Activated CD8-positive, alpha-beta T cell treated with anti-CD3 and anti-CD28 coated beads for 36 hours (primary cell): ENCODE measurements at regions not wholly inside any gene's neighbourhood (a gene's known extent, or its start where the extent isn't known, plus 50 kb on each side); places are given as distances from the start of the nearest gene placed in this dataset.
"Not testable (repeated sequence)": the region's sequence is repeated elsewhere in the genome, so short reads cannot be mapped to it uniquely, and the experiment has no call there.

Source experiments
- ATAC-seq: fragments of 200-7000 bp; cut with Tn5 transposase; one replicate; pipeline ENCODE4 v1.10.0; 2021; ENCODE audit warnings: mild to moderate bottlenecking, moderate library complexity
- CTCF ChIA-PET: fragments of 350-600 bp; sonication (Branson Sonifier 250); formaldehyde crosslinking; loops from one replicate; lab custom pipeline; 2021; ENCODE audit warnings: antibody characterized with exemption; lab: Charles Lee
- POLR2A ChIA-PET: fragments of 350-600 bp; sonication (Branson Sonifier 250); formaldehyde crosslinking; loops from one replicate; lab custom pipeline; 2021; ENCODE audit warnings: antibody characterized with exemption; lab: Charles Lee
- DNase-seq: peaks from one replicate; pipeline ENCODE4 v3.0.0-alpha.2; 2020
- H3K27ac Mint-ChIP-seq: one replicate; pipeline ENCODE4 v1.8.0; 2021; ENCODE audit warnings: mild to moderate bottlenecking, mixed read lengths
- H3K27me3 Mint-ChIP-seq: one replicate; pipeline ENCODE4 v1.8.0; 2021; ENCODE audit warnings: mixed read lengths
- H3K36me3 Mint-ChIP-seq: one replicate; pipeline ENCODE4 v1.8.0; 2021; ENCODE audit warnings: low read depth, mixed read lengths
- H3K4me1 Mint-ChIP-seq: one replicate; pipeline ENCODE4 v1.8.0; 2021; ENCODE audit warnings: low read depth, mixed read lengths
- H3K4me3 Mint-ChIP-seq: one replicate; pipeline ENCODE4 v1.8.0; 2021; ENCODE audit warnings: mild to moderate bottlenecking, moderate library complexity, mixed read lengths
- H3K9me3 Mint-ChIP-seq: one replicate; pipeline ENCODE4 v1.8.0; 2021; ENCODE audit warnings: mixed read lengths
- CTCF ChIP-seq: fragments of 200-600 bp; IDR thresholded peaks from one replicate; pipeline ENCODE4 v1.8.0; 2022; ENCODE audit warnings: antibody characterized with exemption, mild to moderate bottlenecking
- intact Hi-C: fragments of 100-400 bp; cut with micrococcal nuclease; formaldehyde crosslinking; loops from one replicate; pipeline ENCODE4 v1.10.0; 2022

- no peak for TF ChIP-seq CTCF
- no peaks in the 10 kb centered on the region for H3K27me3 Mint-ChIP-seq
- no peak for DNase-seq
These were observed 388.4 kb upstream of the HS3ST1 start for GRCh38 chr4:11817088-11817487.

GRCh38 chr4:11814758-11815157 is 386.1 kb upstream of the HS3ST1 start:
- ChIA-PET CTCF (no interaction called here), POLR2A (no interaction called here)
- ATAC-seq (no peak), DNase-seq (no peak)
- Mint-ChIP-seq H3K27me3 (no peaks in the 10 kb centered on the region), H3K4me3 (no peak overlapping the region), H3K4me1 (no peaks in the 10 kb centered on the region), H3K9me3 (no peaks in the 10 kb centered on the region), H3K27ac (no peak overlapping the region), H3K36me3 (no peaks in the 10 kb centered on the region)
- TF ChIP-seq CTCF: no peak
- intact Hi-C loops: no loop called here

More at GRCh38 chr4:11817088-11817487, 388.4 kb upstream of the HS3ST1 start:
- Mint-ChIP-seq H3K4me1 (no peaks in the 10 kb centered on the region), H3K36me3 (no peaks in the 10 kb centered on the region), H3K9me3 (no peaks in the 10 kb centered on the region), H3K4me3 (no peak overlapping the region), H3K27ac (no peak overlapping the region)
- intact Hi-C loops: no loop called here
- ChIA-PET POLR2A (no interaction called here), CTCF (no interaction called here)
- no peak for ATAC-seq

- ChIA-PET POLR2A (no interaction called here), CTCF (no interaction called here)
- TF ChIP-seq CTCF: no peak
- Mint-ChIP-seq H3K4me1 (no peaks in the 10 kb centered on the region), H3K27me3 (no peaks in the 10 kb centered on the region), H3K36me3 (no peaks in the 10 kb centered on the region), H3K4me3 (no peak overlapping the region), H3K9me3 (no peaks in the 10 kb centered on the region), H3K27ac (no peak overlapping the region)
- no peak for ATAC-seq
- intact Hi-C loops: no loop called here
- no peak for DNase-seq
These were observed 385.3 kb upstream of the HS3ST1 start for GRCh38 chr4:11813951-11814446.

- H3K4me1 Mint-ChIP-seq, intact Hi-C loops, H3K4me3 Mint-ChIP-seq: not testable (repeated sequence)
These were observed 382.8 kb upstream of the HS3ST1 start for GRCh38 chr4:11811521-11811920.

GRCh38 chr4:11805842-11806241 is 377.1 kb upstream of the HS3ST1 start:
- ChIA-PET CTCF (no interaction called here), POLR2A (no interaction called here)
- no peak overlapping the region for H3K4me3 Mint-ChIP-seq
- no peaks in the 10 kb centered on the region for H3K36me3 Mint-ChIP-seq
- H3K4me1 Mint-ChIP-seq: no peaks in the 10 kb centered on the region
- intact Hi-C loops: no loop called here
- no peak overlapping the region for H3K27ac Mint-ChIP-seq
- no peaks in the 10 kb centered on the region for H3K27me3 Mint-ChIP-seq
- H3K9me3 Mint-ChIP-seq: no peaks in the 10 kb centered on the region
- TF ChIP-seq CTCF: peak; percentile 14
- ATAC-seq: no peak
- no peak for DNase-seq

More at GRCh38 chr4:11811521-11811920, 382.8 kb upstream of the HS3ST1 start:
- H3K27ac Mint-ChIP-seq, H3K36me3 Mint-ChIP-seq, ATAC-seq, CTCF ChIA-PET, H3K27me3 Mint-ChIP-seq, DNase-seq, POLR2A ChIA-PET, H3K9me3 Mint-ChIP-seq: not testable (repeated sequence)
